ENCODE measurements at regions not wholly inside any gene's neighbourhood (a gene's known extent, or its start where the extent isn't known, plus 50 kb on each side); places are given as distances from the start of the nearest gene placed in this dataset.

DNA sequence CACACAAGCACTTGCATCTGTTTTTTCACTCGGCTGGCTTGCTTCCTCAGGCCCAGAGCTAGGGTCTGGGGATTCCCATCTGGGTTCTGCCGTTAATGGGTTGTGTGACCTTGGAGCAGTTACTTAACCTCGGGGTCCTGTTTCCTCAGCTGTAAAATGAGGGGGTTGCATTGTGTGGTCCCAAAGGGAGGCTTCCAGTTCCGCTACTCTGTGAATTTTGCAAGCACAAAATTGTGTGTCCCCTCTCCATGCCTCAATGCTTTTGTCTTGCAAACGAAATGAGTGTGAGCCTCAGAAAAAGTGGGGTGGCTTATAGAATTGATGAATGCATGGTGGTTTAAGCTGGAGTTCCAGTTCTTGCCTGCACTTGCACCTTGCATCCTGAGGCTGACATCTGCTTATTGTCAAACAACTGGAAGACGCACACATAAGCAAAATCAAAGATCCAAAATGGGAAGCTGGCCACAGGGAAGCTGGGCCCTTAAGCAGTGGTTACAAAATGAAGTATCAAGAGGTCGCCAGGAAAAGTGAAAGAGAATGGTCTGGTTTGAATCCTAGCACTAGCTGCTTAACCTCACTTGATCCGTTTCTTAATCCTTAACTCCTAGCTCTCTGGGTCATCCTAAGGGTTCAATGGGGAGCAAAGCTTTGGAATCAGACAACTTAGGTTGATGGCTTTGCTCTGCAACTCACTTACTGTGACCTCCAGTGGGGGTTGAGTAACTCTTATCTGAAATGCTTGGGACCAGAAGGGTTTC is 490.6 kb downstream of the DHX35 start:
- intact Hi-C loops (cut with DNase I): no loop called here
- no peak for DNase-seq
- ATAC-seq: peak in 1 of 2 donors; percentile 41

DNA sequence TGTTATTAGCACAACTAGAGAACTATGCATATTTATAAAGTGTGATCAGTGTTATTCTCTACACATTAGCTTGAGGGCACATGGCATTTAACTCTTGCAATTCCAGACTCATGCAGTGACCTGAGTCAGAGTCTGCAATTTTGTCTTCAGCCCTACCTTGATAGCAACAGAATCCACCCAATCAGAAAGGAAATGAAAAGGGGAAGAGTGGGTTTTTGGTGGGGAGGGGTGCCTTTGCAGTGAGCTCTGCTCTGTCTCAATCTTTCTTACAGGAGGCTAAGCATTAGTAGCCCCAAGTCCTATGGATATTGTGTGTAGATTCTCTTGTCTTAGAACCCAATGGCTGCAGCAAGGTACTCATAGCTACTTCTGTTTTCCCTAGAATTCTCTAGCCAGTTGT is 489.2 kb downstream of the DHX35 start:
- ATAC-seq: no peak
- DNase-seq: no peak
- intact Hi-C loops (cut with DNase I): no loop called here

DNA sequence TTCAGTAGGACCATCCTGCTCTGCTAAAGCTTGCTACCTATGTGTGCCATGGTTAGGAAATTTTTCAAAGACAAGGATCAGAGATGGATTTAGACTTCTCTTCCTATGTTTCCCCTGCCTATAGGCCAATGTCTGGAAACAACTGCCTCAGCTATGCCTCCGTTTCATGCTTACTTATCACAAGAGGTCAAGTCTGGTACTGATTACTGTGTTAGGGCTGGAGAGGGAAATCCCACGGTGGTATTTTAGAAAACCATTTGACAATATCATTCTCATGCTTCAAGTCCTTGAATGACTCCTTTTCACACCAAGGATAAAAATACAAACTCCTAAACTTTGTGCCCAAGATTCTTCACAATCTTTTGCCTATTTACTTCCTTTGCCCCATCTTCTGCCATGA is 484.3 kb downstream of the DHX35 start:
- no peak for ATAC-seq
- intact Hi-C loops (cut with DNase I): no loop called here
- DNase-seq: no peak

DNA sequence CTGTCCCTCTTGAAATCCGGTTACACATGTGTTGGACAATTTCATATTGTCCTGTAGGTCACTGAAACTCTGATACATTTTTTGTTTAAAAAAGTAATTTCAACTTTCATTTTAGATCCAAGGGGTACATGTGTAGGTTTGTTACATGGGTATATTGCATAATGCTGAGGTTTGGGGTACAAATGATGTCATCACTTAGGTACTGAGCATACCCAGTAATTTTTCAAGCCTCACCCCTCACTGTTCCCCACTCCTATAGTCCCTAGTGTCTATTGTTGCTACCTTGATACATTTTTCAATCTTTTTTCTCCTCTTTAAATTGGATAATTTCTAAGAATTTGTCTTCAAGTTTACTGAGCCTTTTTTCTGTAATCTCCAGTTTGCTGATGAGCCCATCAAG is 483.0 kb downstream of the DHX35 start:
- ATAC-seq (no peak), DNase-seq (no peak)
- intact Hi-C loops (cut with DNase I): no loop called here

DNA sequence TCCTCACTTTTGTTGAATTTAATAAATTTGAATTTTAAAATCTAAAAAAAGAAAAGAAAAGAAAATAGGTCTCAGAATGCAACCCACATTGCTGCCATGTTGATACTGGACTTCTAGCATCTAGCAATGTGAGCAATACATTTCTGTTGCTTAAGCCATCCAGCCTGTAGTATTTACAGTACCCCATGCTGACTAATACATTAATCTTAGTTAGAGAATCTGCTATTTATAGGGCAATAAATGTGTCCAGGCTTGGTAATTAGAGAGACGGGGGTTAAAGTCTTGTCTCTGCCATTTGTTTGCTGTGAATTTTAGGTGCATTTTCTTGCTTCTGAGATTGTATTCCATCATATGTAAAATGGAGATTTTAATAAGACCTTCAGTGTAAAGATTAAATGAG is 471.3 kb downstream of the DHX35 start:
- ATAC-seq (no peak), DNase-seq (no peak)
- intact Hi-C loops (cut with DNase I): no loop called here

DNA sequence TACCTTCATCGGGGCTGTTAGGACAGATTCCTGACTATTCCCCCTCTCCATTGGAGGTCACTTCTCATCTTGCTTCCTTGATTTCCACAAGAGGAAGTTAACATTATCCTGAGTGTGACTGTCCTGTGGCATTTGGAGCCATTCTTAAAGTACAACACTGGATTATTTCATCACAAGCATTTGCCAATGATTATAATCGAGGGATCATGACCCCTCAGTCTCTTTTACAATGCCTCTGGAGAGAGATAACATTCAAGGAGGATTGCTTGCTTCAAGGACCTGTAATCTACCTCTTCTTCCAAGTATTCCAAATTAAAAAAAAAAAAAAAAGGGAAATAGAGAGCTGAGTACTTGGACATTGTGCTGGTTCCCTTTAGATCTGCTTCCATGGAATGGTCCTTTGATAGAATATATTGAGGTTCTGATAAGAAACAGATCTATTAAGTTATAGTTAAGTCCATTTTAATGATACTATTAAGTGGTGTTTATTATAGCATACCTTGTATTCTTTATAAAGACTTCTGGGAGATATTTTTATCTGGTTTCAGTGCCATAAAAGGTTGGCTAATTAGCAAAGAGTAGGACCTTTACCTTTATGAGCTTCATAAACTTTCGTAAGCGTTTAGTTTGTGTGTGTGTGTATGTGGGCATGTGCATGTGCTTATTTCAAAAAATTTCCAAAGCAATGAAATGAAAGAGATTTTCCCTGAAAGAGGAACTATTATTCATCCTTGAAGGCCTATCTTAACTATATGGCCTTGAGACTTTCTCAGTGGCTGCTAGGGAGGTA is 469.1 kb downstream of the DHX35 start:
- DNase-seq: no peak
- no peak for ATAC-seq
- intact Hi-C loops (cut with DNase I): no loop called here

DNA sequence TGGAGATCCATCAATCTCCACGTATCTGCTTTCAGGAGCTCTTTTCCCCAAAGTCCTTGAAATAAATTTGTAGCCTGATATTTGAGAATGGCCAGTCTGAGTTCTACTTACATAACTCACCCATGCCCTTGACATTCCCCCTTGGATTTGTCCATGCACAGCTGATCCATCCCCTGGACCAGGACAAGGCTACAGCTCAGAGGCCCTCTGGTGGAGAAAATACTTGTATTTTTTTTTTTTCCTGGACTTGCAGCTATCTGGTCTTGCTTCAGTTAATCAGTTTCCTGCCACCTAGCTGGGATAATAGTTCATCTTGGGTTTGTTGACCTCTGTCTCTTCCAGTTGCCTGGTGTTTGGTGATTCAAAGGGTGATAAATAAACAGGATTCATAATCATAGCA is 467.6 kb downstream of the DHX35 start:
- peak in 1 of 2 donors; percentile 47 for ATAC-seq
- intact Hi-C loops (cut with DNase I): loop anchor here in 1 of 2 donors (5.0 kb wide), 1 partner anchor 157 kb away; no protein-coding TSS in a partner anchor
- DNase-seq: no peak

DNA sequence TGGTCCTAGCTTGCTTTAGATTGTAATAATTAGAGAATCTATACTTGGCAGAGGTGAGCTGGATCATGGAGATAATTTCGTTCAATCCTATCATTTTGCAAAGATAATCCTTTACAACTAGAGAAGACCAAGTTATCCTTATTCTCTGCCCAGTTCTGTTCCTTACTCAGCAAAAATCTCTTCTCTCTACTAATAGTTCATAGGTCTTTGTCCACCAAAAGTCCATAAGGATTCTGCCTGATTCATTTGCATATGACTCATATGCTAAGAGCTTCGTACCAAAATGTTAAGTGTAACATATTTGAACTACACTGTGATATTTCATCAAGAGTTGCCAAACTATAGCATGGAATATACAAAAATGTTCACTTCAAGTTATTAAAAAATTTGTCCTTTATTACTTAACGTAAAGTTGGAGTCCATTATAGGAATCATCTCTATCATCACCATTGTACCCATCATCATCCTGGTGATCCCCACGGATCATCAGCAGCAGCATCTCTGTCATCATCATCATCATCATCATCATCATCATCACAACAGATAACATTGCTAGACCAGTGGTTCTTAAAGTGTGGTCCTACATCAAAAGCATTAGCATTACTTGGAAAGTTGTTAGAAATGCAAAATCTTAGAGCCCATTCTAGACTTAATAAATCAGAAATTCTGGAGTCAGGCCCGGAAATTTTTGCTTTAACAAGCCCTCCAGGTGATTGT is 463.0 kb downstream of the DHX35 start:
- ATAC-seq (no peak), DNase-seq (no peak)
- intact Hi-C loops (cut with DNase I): loop anchor here in 1 of 2 donors (5.0 kb wide), 1 partner anchor 153 kb away; no protein-coding TSS in a partner anchor

DNA sequence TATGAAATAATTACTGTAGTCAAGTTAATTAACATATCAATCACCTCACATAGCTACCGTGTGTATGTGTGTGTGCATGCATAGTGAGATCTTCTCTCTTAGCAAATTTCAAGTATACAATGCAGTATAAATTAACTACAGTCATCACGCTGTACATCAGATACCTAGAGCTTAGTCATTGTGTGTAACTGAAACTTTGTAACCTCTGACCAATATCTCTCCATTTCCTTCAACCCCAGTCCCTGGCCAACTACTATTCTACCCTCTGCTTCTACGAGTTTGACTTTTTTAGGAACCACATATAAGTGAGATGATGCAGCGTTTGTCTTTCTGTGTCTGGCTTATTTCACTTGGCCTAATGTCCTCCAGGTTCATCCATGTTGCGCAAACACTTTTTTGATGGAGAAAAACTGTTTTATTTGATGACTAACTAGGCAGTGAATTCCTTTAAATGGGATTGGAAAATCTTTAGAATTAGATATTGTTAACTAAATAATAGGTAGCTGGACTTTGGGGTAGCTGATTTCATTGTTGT is 459.5 kb downstream of the DHX35 start:
- no peak for DNase-seq
- intact Hi-C loops (cut with DNase I): no loop called here
- ATAC-seq: no peak

DNA sequence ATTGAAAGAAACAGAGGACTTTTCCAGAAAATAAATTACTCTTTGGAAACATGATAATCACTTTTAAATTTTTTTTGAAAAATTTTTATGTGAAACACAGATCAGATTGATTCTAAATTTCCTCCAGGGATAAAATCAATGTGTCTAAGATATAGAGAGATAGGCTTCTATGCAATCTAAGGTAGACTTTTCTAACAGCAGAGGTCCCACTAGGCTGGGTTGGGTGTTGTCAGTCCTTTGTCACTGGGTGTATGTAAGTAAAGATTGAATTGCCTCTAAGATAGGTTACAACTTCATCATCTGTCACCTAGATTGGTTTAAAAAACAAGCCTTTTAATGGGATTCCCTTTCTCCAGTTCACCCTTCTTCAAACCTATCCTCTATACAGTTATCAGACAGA is 449.9 kb downstream of the DHX35 start:
- intact Hi-C loops (cut with DNase I): no loop called here
- no peak for ATAC-seq
- DNase-seq: no peak

DNA sequence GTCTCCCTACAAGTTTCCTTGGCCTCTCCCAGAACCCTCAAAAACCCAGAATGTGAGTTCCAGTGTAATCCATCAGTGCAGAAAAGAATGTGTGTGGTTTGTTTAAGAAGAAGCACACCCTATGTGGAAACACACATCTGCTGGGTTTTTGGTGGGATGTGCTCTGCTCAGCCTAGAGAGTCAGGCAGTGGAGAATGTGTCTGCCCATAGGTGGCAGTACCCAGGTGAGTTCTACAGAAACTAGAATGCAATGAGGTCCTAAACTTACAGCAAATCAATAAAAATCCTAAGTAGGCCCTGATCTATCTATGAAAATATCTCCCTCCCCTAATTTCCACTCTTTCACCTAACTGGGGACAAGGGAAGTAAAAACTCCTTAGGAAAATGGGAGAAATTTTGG is 437.3 kb downstream of the DHX35 start:
- no peak for ATAC-seq
- intact Hi-C loops (cut with DNase I): no loop called here
- DNase-seq: no peak

DNA sequence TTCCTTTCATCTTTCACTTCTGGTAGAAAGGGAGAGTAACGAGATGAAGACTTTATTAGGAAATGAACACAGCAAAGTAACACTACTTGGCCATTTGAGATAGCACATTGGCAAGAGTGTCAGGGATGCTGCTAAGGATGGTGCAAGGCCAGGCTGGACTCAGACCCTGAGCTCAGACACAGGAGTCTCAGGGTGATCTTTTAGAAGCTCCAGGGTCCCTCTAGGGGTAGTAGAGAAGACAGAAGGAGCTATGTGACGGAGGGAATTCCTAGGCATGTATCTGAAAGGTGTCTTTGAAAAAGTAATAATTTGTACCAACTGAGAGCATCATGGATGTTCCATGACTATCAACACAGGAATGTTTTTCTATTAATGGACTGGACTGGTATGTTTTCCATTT is 436.5 kb downstream of the DHX35 start:
- intact Hi-C loops (cut with DNase I): no loop called here
- no peak for ATAC-seq
- no peak for DNase-seq

DNA sequence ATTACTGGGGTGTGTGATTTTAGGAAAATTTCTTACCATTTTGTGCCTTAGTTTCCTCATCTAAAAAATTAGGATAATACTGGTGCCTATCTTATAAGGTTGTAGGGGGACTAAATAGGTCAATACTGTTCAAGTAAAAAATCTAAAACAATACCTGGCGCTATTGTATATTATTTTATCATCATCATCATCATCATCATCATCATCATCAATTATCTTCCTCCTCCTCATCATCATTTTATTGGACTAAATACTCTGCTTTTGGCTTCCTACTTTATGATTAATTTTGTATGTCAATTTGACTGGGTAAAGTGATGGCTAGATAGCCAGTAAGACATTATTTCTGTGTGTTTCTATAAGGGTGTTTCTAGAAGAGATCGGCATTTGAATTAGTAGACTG is 435.5 kb downstream of the DHX35 start:
- no peak for DNase-seq
- intact Hi-C loops (cut with DNase I): no loop called here
- no peak for ATAC-seq

DNA sequence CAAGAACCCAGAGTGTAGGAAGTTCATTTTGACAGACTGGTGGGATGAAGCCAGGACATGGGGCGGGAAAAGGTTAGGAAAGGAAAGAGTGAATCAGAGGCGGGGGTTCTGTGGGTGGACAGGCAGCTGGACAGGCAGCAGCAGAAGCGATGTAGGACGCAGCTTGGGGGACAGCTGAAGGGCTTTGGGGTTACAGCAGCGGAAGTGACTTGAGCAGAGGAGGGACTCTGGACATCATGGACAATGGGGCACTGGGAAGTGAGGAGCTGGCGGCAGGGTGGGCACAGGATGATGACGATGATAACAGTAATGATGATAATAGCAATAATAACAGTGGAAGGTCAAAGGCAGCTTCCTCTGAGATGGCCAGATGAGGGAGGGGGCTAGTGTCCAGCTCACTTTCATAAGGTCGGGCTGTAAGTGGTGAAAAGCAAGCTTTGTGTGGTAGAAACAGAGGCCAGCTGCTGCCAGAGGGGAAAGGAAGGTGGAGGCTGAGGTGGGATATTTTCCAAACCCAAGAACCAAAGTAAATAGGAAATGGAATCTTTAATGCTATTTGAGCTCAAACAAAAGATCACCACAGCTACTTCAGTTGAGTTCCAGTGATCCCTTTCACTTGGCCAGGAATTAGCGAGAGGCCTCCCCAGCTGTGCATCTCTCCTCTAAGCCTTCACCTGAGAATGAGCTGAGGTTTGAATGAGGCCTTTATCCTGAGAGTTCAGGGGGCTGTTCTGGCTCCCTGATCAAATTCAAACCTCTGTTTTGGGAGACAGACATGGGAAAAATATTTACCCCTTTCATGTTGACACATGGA is 433.5 kb downstream of the DHX35 start:
- DNase-seq: peak; percentile 37
- intact Hi-C loops (cut with DNase I): no loop called here
- ATAC-seq: peak in 1 of 2 donors; percentile 68

DNA sequence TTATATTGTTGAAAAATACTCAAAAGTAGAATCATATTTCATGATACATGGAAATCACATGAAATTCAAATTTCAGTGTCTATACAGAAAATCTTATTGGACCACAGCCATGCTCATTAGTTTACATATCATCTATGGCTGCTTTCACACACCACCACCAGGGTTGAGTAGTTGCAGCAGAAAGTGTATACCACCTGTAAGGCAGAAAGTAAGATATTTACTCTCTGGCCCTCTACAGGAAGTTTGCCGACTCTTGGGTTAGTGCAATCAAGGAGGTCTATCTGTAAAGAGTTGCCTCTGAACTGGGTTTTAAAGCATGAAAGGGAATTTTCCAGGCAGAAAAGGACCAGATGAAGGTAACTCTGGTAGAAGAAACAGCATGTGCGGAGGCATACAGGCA is 432.3 kb downstream of the DHX35 start:
- intact Hi-C loops (cut with DNase I): no loop called here
- ATAC-seq: no peak

DNA sequence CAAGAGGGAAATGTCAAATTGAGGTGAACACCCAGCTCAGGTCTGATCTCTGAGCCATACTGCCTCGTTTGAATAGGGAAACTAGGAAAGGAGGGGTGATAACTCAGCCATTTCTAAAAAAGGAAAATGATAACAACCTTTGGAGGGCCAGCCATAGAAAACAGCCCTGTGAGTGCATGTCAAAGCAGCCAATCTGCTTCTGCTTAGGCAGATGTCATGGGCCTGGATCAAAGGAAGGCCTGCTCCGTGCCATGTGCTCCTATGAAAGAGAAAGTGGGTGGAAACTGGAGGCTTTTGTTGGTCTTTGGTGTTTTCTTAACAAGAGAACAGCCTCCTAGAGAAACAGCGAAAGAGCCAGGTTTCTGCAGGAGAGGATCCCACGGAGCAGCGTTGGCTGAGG is 428.0 kb downstream of the DHX35 start:
- ATAC-seq (peak in 1 of 2 donors; percentile 49), DNase-seq (peak; percentile 22)
- intact Hi-C loops (cut with DNase I): no loop called here

More for the DNA sequence above, 432.3 kb downstream of the DHX35 start:
- no peak for DNase-seq

DNA sequence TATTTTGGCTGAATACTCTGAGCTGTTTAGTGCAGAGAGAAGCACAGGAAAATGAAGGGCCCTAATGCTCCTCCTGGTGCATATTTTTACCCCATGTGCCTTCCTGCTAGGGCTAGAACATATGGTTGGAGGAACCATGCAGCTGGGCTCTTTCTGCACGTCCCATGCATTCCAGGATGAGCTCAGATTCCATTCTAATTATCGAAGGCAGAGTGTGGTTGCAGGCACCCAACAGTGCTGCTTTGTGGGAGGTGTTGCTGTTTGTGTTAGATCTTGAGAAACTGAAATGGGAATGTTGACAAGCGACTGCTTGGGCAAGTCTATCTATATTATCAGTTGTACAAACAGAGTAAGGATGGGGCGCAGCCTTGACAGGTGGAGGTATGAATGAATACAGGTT is 419.5 kb downstream of the DHX35 start:
- ATAC-seq (no peak), DNase-seq (no peak)
- intact Hi-C loops (cut with DNase I): no loop called here

DNA sequence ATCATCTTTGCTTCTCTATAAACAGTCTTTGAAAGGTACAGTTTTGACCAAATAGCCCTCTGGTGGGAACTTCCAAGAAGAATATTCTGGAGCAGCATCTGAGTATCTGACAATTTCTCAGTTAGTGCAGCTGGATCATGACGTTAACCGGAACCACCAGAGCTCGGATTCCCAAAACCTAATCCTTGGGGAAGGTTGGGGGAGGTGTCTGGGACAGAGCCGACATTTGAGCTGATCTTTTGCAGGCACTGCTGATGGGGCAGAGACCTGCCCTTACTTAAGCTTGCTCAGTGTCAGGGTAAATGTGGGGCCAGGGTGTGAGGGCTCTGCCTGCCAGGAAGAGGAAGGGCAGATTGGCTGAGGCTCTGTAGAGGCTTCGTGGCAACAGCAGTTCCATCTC is 416.6 kb downstream of the DHX35 start:
- DNase-seq (no peak), ATAC-seq (peak; percentile 12 to 34)
- intact Hi-C loops (cut with DNase I): no loop called here

DNA sequence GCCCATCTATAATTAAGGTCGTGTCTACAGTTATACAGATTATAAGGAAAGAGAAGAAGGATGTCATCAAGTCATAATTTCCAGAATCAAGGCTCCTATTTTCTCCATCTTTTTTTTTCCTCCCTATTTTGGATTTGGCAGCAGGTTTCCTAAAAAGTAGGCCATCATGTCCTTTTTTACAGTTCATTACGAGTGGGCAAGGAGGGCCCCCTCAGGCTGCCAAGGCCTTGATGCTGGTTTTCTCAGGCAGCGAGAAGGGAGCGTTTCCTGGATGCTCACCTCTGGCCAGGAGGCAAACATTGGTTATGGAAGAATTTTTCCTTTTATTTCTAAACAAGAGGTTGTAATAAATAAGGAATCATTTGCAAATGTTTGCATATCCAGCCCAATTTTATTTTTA is 414.6 kb downstream of the DHX35 start:
- ATAC-seq: no peak
- intact Hi-C loops (cut with DNase I): no loop called here

More for the DNA sequence above, 414.6 kb downstream of the DHX35 start:
- DNase-seq: no peak
